B cell (primary cell): ENCODE measurements at regions not wholly inside any gene's neighbourhood (a gene's known extent, or its start where the extent isn't known, plus 50 kb on each side); places are given as distances from the start of the nearest gene placed in this dataset.

Experiments
- CTCF ChIP-seq: fragments of 200-600 bp; IDR thresholded peaks from one replicate; pipeline ENCODE4 v1.8.0; 2022; ENCODE audit warnings: antibody characterized with exemption, mild to moderate bottlenecking
- EZH2 ChIP-seq: IDR thresholded peaks from 2 replicates; pipeline ENCODE4 v1.6.1; 2012; ENCODE audit warnings: borderline replicate concordance, low read depth, mild to moderate bottlenecking, moderate library complexity, low read length; ENCODE audit not compliant: insufficient read depth, poor library complexity, severe bottlenecking

GRCh38 chr7:126140858-126141466 is 1111.8 kb downstream of the GRM8 start:
- TF ChIP-seq CTCF (no peak), EZH2 (no peak)
